Kasumi-1 (cell line): ENCODE measurements at regions not wholly inside any gene's neighbourhood (a gene's known extent, or its start where the extent isn't known, plus 50 kb on each side); places are given as distances from the start of the nearest gene placed in this dataset.

ENCODE experiments used
- DNase-seq, 2 experiments: peaks; one replicate each; lab custom pipeline; 2025; lab: John Stamatoyannopoulos, UW

DNA sequence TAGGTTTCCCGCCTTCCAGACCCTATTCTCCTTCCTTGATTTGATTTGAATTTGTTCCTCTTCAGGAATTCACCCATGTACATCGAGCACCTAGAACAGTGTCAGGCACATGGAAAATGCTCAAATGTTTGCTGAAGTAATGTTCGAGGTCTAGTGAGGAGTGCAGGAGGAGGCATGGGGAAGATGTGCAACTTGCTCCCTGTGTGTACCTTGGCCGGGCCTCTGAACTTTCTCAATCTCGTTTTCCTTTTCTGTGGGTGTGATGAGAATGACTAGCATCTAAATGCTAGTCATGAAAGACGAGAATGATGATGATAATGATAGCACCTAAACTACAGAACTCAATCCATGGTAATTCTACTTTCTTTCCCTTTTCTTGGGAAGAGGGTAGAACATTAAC is 279.1 kb upstream of the PLET1 start:
- DNase-seq: no peak

DNA sequence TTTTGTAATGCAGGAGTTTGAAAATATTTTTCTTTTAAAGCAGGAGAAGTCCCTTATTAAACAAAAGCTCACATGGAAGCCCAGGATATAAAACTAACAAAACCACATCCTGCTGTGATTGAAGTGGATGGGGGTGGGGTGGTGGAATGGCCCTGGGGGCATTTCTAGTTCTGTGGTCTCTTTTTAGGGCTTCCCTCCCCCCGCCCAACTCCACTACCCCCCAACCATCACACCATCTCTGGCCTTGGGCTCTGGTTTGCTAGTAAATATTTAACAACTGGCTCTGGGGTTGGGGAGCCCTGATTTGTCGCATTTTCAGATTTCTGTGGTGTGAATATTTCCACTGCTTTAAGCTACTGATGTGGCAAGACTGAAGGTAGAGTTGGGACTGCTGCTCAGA is 279.6 kb upstream of the PLET1 start:
- no peak for DNase-seq

DNA sequence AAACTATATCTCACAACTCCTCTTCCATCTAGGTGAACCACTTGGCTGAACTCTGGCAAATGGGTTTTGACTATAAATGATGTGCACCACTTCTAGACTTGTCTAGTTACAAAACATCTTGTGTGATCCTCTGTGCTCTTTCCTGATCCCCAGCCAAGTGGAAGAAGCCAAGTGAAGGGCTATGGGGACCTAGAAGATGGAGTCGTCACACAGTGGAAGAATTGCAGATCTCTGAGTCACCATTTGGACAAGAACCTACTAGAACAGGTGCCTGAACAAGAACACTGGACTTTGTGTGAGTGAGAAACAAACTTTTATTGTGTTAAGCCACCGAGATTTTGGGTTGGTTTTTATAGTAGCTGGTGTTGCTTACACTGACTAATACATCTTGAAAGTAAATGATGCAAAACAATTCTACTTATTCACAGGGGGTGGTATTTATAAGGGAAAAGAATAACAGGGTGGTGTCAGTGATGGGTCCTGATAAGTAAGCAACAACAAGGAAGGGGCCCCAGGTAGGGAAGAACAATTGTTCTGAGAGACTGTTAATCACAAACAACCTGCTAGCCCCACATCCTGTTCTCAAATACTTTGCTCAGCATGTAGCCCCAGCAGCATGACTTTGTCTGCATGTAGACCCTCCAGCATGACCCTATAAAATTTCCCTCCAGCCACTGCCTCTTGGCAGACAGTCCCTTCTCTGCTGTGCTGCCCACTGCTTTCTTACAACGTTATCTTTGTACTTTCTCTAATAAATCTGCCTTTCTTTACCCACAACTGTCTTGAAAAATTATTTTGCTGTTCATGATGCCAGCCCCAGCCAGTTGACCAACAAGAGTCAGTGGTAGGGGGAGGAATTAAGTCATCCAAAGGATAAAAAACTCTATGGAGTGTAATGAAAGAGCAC is 280.7 kb upstream of the PLET1 start:
- no peak for DNase-seq

DNA sequence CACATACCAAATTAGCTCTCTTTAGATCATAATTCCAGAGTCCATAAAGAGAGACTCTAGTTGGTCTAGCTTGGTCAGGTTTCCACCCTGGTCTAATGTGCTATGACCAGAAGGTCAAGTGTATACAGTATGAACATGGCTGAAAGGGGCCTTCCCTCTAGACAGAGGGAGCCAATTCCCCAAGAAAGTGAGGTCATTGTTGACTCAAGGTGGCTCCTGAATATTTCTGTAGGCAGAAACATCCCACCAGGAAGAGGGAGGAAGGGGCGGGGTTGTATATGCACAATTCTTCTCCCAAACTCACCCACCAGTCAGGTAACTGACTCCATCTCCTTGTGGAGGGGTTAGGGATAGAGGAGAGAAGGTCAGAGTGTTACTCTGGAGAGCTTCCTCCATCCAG is 281.8 kb upstream of the PLET1 start:
- DNase-seq: no peak

DNA sequence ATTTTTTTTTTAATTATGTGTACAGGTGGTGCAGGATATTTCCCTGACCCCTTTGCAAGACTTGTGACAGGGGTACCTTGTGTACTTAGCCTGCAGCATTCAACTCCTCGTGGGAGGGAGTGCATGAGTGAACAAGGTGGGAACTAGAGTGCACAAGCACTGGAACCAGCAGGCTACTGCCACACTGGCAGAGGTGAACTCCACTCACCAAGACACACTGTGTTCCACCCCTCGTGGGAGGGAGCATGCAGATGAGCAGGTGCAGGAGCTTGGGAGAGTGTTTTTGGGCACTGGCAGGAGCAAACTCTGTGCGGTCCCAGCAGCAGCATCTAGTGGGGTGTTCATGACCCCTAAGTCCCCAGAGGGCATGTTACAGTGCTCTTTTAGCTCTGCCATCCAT is 282.7 kb upstream of the PLET1 start:
- no peak for DNase-seq

DNA sequence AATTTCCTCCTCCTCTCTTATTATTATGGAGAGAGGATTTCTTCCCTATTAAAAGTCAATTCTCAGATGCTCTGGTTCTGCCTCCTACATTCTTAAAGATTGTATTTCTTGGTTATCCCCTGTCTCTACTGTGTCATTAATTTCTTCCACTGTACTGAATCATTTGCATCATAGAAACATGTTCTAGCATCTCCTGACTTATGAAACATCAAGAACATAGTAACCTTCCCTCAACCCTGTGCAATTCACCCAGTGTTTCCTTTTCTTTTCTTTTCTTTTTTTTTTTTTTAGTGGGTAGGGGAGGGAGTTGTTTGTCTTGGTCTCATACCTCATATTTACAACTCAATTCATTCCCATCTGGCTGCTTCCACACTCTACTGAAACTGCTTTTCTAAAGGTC is 288.0 kb upstream of the PLET1 start:
- DNase-seq: no peak

DNA sequence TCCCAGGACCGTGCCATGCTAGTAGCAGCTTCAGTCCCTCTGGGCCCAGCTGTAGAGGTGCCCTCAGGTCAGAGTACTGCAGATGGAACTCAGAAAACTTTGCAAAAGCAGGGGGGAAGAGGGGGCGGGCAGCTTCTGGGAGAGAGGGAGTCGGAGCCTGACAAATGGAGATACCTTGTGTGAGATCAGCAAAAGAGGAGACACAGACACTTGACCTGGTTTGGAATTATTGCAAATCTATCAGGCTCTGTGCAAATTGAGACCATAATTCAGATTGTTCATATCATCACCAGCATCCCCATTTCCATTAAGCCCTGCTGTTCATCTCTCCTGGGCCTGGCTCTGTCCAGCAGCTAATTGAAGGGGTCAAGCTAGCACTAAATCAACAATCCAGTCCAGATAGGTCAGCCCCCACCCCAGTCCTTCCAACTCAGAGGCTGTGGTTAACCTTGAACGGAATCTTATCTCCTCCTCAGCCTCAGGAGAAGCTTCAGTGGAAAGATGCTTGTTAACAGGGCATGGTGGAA is 292.6 kb upstream of the PLET1 start:
- no peak for DNase-seq

DNA sequence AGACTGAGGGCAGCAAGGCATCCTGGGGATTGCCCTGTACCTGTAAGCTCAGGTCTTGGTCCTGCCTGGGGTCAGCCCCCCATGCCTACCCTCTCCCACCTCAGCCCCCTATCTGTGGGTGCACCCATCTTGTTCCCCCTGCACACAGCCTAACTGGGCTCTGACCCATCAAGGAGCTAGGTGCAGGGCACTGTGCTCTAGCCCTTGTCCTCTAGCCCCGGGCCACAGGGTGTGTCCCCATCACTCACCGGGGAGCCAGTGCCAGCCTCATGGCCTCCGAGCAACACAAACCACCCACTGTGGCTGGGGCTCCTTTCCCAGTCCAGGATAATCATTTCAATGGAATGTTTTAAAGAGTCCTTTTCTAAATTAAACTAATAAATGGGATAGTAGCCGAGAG is 293.9 kb upstream of the PLET1 start:
- no peak for DNase-seq

DNA sequence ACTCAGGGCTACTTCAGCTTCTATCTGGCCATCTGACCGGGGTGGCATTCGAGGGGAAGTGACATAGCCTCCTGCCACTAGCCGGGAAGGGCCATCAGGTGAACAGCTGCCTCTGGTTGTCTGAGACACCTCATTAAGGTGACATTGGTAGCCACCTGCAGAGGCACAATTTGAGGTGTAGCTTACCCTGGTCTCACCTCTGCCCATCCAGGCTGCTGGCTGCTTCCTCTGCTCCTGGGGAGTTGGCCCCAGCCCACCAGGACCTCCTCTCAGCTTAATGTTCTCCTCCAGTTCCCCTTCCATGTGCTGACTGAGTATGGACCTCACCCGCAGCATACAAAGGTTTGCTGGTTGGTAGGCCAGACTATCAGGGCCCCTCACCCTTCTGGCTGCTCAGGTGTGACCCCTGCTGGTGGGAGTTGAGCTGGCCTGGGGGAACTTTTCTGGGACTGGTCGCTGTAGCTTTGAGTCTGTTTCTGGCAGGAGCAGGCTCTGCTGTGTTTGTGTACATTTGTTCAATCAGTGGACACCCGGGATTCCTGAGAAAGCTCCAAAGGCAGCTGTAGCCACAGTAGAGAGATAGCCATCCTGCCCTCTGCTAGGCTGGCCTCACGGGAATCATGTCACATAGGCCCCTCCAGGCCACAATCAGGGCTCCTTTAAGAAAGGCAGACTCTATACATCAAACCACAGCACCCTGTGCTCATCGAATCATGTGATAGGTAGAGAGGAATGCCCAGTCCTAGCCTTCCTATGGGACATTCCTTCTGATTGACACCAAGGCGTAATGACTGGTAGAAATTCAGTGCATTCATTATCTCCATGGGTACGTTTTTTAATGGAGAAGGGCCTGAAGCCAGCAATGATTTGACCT is 295.1 kb upstream of the PLET1 start:
- DNase-seq: peak in 1 of 2 experiments; percentile 22

DNA sequence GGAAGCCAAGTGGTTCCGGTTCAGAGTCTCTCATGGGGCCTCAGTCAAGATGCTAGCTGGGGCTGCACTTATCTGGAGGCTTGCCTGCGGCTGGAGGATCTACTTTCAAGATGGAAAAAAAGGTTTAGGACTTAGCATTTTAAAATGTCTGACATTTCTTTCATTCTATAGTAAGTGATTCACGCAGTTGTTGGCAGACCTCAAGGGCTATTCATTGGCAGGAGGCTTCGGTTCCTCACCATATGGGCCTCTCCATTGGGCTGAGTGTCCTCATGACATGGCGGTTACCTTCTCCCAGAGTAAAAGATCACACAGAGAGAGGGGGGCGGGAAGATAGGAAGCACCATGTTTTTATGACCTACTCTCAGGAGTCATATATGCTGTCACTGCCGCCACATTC is 298.0 kb upstream of the PLET1 start:
- no peak for DNase-seq

DNA sequence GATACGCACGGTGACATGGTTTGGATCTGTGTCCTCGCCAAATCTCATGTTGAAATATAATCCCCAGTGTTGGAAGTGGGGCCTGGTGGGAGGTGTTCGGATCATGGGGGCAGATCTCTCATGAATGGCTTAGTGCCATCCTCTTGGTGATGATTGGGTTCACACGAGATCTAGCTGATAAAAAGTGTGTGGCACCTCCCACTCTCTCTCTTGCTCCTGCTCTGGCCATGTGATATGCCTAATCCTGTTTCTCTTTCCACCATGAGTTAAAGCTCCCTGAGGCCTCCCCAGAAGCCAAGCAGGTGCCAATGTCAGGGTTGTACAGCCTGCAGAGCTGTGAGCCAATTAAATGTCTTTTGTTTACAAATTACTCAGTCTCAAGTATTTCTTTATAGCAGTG is 303.1 kb upstream of the PLET1 start:
- DNase-seq: no peak

DNA sequence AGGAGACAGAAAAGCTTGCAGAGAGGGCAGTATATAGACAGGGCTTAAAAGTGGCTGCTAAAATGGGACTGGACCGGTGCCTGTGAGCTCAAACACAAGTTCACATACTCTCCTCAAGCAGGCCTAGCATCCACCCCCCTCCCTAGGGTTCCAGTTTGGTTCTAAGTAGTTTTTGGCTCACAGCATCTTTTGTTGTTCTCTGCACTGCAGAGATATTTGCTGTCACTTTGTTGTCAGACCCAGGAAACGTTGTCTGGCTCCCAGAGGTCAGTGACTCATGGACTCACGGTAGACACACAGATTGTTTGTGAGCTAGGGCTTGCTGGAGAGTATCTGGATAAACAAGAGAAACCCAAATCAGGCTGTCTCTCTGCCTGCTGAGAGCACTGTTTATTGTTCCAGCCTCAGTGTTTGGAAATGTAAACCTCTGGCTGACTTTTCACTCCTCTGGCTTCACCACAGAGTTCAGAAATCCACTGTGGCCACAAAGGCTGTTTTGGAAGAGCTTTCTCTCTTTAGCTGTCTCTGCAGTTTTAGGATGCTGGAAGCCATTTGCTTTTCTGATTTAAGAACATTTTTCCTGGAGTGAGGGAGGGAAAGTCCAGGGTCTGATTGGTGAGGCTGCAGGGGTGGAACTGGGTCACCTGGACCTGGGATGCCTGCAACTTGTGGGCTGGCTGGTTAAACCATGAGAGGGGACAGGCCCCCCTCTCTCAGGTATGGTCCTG is 303.7 kb upstream of the PLET1 start:
- no peak for DNase-seq

DNA sequence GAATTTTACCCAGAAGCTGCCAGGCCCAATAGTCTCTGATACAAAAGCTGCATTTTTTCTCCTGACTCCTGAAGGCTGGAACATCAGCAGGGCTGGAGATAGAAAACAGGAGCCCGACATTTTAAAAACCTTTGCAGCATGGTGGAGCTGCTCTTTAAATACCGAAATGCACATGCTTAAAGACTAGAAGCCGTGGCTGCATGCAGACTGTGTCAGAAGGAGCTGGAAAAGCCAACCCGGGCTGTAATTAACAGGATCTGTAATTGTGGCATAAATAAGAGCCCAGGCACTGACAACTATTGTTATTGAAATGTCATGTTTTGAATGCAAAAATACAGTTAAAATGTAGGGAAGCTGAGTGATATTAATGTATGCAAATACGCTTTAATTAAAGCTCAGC is 304.9 kb upstream of the PLET1 start:
- no peak for DNase-seq

DNA sequence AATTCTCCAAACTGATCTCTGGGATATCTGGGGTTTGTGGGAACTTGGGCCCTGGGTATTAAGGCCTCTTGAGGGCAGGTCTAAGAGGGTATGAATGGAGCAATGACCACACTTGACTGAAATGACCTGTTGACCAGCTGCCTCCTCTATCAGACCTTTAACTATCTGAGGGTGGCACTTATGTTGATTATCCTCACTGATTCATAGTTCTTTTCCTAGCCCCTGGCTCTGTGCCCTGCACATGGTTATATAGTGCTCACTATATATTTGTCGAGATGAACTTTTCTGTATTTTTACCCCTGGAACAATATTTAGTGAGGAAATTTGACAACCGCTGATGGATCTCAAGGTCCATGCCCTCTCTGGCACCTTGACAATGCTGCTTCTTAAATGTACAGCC is 305.5 kb upstream of the PLET1 start:
- DNase-seq: no peak

DNA sequence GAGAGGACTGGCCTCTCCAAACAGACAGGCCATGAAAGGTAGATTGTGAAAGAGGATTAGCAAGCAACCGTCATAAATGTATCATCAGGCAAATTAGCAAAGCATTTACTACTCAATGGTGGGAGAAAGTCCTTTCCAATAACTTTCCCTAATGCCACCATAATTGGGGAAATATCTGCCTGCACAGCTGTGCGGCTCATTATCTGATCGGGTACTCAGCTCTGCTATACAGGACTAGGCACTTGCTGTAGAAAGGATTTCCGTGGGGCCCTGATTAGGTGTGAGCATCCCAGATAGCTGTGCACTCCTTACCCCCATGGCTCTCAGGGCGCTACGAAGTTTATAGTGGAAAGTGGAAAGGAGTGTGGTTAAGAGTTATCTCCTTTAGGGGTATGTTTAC is 309.7 kb upstream of the PLET1 start:
- no peak for DNase-seq

DNA sequence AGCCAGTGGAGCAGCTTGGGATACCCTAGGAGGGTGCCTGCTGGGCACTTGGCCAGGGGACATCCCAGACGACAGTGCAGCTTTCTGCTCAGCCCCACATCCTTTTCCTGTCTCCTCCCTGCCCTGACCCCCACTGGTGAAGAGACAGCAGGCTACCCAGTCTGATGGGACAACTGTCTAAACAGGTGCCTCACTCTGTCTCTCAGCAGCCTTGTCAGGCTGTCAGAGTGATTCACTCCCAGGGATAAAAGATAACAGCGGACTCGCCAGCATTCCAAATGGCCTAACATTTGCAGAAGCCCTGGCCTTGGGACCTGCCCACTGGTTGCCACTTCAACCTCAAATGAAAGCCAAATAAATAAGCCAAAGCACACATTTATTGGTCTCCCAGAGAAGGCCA is 318.6 kb upstream of the PLET1 start:
- no peak for DNase-seq

DNA sequence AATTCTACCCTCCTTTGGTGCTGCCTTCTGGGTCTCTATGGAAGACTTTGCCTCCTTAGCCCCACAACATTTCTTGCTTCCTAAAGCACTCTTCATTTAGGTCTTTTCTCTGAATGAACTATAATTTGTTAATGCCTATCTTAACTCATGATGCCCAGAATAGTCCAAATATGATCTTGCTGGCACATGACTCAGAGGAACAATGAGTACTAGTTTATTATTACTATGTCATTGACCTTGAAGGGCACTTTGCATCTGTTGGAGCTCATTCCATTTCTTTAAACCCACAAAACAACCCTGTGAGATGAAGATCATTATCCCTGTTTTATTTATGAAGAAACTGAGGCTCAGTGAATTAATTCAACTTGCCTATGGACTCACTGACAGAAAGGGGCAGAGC is 320.2 kb upstream of the PLET1 start:
- no peak for DNase-seq

DNA sequence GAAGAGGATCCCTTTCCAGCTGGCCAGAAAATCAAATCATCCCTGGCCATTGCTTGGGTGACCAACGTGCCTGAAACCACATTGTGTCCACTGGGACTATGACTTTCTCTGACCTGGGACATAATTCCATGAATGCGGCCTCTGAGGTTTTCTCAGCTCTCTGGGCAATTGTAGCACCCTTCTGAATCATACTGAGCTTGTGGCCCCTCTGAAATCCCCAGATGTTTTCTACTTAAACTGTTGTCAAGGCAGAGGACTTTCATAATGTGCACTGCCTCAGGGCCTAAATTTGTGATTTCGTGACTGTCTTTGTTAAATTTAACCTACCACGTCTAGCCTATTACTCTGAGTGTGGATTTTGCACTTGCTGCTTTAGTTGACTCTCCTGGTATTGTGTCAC is 321.1 kb upstream of the PLET1 start:
- DNase-seq: no peak

DNA sequence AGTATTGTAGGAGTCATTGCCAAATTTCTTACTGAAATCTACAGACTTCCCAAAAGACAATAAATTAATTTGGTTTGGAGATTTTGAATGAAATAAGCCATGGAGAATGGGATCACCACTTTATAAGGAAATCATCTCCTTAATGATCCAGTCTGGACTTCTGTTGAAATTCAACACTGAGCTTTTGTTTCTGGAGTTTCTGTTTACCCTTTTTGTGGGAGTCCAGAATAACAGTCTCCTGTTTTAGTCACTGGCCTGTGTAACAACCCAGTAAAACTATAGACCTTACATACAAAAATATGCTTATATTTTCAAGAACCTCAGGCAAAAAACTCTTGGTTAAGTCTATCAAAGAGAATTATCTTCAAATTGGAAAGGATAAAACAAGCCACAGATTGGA is 321.7 kb upstream of the PLET1 start:
- no peak for DNase-seq

DNA sequence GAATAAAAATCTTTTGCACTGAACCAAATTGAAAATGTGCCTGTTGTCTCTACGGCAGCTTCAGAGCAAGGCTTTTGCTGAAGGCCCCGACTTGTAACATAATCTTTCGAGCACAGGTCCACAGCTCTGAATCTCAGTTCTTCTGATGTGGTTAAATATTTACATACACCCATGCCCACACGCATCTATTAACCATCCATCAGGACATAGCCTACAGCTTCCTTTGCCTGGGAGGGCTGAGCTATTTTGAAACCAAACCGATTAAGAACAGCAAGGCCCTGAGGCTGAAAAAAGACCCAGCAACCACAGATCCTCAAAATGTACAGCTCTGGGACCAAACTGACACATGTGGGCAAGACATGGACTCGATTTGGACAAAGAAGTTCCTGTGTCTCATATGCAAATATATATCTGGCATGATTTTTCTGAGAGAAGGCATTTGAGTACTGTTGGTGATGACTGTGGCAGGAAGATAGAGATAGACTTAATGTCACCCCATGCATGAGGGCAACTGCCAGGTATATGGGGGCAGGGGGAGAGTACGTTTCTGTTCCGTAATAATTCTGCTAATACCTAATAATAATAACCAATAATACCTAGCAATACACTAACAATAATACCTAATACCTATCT is 322.7 kb upstream of the PLET1 start:
- DNase-seq: no peak

DNA sequence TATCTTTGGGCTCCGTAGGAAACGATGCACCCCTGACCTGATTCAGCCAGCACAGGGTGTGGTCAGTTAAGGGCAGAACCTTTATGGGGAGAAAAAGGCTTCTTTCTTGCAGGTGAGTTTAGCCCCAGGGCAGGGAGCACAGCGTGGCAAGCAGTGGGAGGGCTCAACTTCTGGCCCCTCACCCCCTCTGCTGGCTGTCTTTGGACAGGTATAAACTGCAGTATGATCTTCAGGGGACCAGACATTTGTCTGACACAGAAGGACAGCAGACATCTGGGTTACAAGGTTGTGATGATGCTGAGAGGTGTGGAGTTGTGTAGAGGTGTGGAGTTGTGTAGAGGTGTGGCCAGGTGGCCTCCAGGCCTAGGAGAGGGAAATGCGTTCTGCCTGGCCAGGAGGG is 324.0 kb upstream of the PLET1 start:
- no peak for DNase-seq

DNA sequence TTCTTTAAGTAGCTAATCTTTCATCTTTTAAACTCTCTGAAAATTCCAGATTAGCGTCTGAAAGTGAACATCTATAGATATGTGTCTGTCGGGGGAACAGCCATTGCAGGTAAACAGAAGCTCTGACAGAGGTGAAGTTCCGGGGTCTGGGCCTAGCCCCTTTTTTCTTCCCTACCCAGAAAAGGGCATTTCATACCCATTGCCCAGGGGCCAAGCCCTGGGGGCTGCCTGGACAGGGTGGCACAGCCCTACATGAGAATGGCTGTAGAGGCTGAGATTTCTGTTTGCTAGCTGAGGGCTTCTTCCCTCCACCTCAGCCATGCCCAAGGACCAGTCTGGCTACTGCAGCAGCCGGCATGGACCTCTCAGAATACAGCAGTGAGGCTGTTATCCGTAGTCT is 327.0 kb upstream of the PLET1 start:
- DNase-seq: no peak
